Adrenal gland (tissue), 9 donors: ENCODE measurements at regions not wholly inside any gene's neighbourhood (a gene's known extent, or its start where the extent isn't known, plus 50 kb on each side); places are given as distances from the start of the nearest gene placed in this dataset.

Experiments
- DNase-seq, 7 donors: peaks; one replicate each; pipeline ENCODE4 v3.0.0-alpha.2; 2019 to 2020
- H3K27ac ChIP-seq, 5 donors: fragments of 200-600 bp; sonication (generic) in 4 of 5; 1 replicate in 3 of 5; 2 replicates in 2 of 5; pipeline versions ENCODE4 v1.5.1 to v1.8.0; 2016 to 2020; ENCODE audit warnings: mild to moderate bottlenecking in 1 of 5
- H3K27me3 ChIP-seq: fragments of 200-600 bp; 2 replicates; pipeline ENCODE4 v1.8.0; 2021
- H3K36me3 ChIP-seq, 2 donors: fragments of 200-600 bp; replicated peaks in 1 of 2; 1 replicate in 1 of 2; 2 replicates in 1 of 2; pipeline versions ENCODE4 v1.5.1 to v1.8.0; 2018 to 2022
- H3K4me1 ChIP-seq, 2 donors: fragments of 200-600 bp; replicated peaks in 1 of 2; 1 replicate in 1 of 2; 2 replicates in 1 of 2; pipeline versions ENCODE4 v1.5.1 to v1.8.0; 2018 to 2021
- H3K4me3 ChIP-seq, 4 donors: fragments of 200-600 bp; sonication (generic) in 3 of 4; one replicate each; pipeline ENCODE4 v1.5.1; 2016 to 2018
- H3K9me3 ChIP-seq, 3 donors: fragments of 200-600 bp; sonication (generic) in 1 of 3; replicated peaks in 1 of 3; 1 replicate in 2 of 3; 2 replicates in 1 of 3; pipeline versions ENCODE4 v1.5.1 to v1.8.0; 2016 to 2021
- CTCF ChIP-seq, 6 experiments: fragments of 450-650 bp in 4 of 6; fragments of 200-600 bp in 2 of 6; sonication (generic) in 1 of 6; IDR thresholded peaks; 1 replicate in 5 of 6; 2 replicates in 1 of 6; pipeline versions ENCODE4 v1.5.1 to v1.8.0; 2016 to 2021; ENCODE audit warnings: antibody characterized with exemption in 6 of 6, mild to moderate bottlenecking in 2 of 6, moderate library complexity in 1 of 6
- POLR2A ChIP-seq, 2 donors: fragments of 450-650 bp; IDR thresholded peaks; one replicate each; pipeline ENCODE4 v1.6.1; 2017; ENCODE audit warnings: antibody characterized with exemption in 2 of 2, mild to moderate bottlenecking in 2 of 2, moderate library complexity in 1 of 2
- WGBS, 4 donors: extraction: QIAGEN DNeasy Blood & Tissue Kit in 2 of 4; methylation state at CpG; one replicate each; pipeline versions ENCODE4 v1.1.5 to v1.1.7; 2013 to 2017; 5-methylcytosine and 5-hydroxymethylcytosine counted together
- intact Hi-C, 2 donors: fragments of 100-400 bp; cut with DNase I; formaldehyde crosslinking; loops; one replicate each; pipeline versions ENCODE4 v1.14.1 to v1.15.0; 2022 to 2023
- donor health status: healthy with polysubstance abuse.
- donor health status: Bipolar disorder and iron deficiency.
- donor health status: DM: yes; HTN: yes; CAD: no.
- donor health status: DM: no; HTN: no; CAD: no.
- donor health status: DM: no; HTN: no; CAD: no.

GRCh38 chr1:29849991-29850757, 613.9 kb downstream of the PTPRU start:
- 49 to 61% (median 53%) methylated on average over 14 of the region's 14 CpGs for WGBS, 4 donors

GRCh38 chr1:29849038-29849750, 612.9 kb downstream of the PTPRU start:
- 40 to 68% (median 66%) methylated on average over 6 to 10 of the region's 10 CpGs for WGBS, 4 donors
- H3K4me1 ChIP-seq, result no peaks in the 10 kb centered on the region
- intact Hi-C loops, result no loop called here
- H3K36me3 ChIP-seq, result no peaks in the 10 kb centered on the region
- H3K4me3 ChIP-seq, result no peak overlapping the region
- H3K9me3 ChIP-seq, result no peaks in the 10 kb centered on the region
- H3K27ac ChIP-seq, result no peak overlapping the region
- H3K27me3 ChIP-seq, result peaks cover 7% of the 10 kb centered on the region
- DNase-seq, result peak in 5 of 7 donors; percentile 16 to 58 (median 33)
- TF ChIP-seq POLR2A (IDR thresholded peaks at IDR 0.05) (no peak), CTCF (IDR thresholded peaks at IDR 0.05) (peak in 5 of 6 experiments; percentile 21 to 50 (median 40))

More at GRCh38 chr1:29849991-29850757, 613.9 kb downstream of the PTPRU start:
- TF ChIP-seq CTCF (IDR thresholded peaks at IDR 0.05) (no peak), POLR2A (IDR thresholded peaks at IDR 0.05) (no peak)
- intact Hi-C loops, result loop anchor here in 1 of 2 donors (10.0 kb wide), 1 partner anchor 605 kb away; no protein-coding TSS in a partner anchor
- H3K27ac ChIP-seq, result no peak overlapping the region
- H3K4me1 ChIP-seq, result no peaks in the 10 kb centered on the region
- peaks cover 7% of the 10 kb centered on the region for H3K27me3 ChIP-seq
- no peaks in the 10 kb centered on the region for H3K9me3 ChIP-seq
- no peak for DNase-seq
- H3K4me3 ChIP-seq, result no peak overlapping the region
- H3K36me3 ChIP-seq, result no peaks in the 10 kb centered on the region

GRCh38 chr1:29845910-29846309, 609.6 kb downstream of the PTPRU start:
- H3K4me3 ChIP-seq, result no peak overlapping the region
- no peaks in the 10 kb centered on the region for H3K9me3 ChIP-seq
- H3K27ac ChIP-seq, result no peak overlapping the region
- intact Hi-C loops, result no loop called here
- no peak for DNase-seq
- H3K36me3 ChIP-seq, result no peaks in the 10 kb centered on the region
- 48 to 64% (median 55%) methylated on average over 12 of the region's 12 CpGs for WGBS, 4 donors
- no peaks in the 10 kb centered on the region for H3K4me1 ChIP-seq
- H3K27me3 ChIP-seq, result peaks cover 7% of the 10 kb centered on the region
- TF ChIP-seq CTCF (IDR thresholded peaks at IDR 0.05) (no peak), POLR2A (IDR thresholded peaks at IDR 0.05) (no peak)

GRCh38 chr1:29842130-29842529, 605.8 kb downstream of the PTPRU start:
- no peak overlapping the region for H3K27ac ChIP-seq
- WGBS, 4 donors, result 56 to 73% (median 68%) methylated on average over 1 of the region's 1 CpG
- no peak for DNase-seq
- no peaks in the 10 kb centered on the region for H3K27me3 ChIP-seq
- no peak overlapping the region for H3K4me3 ChIP-seq
- no peaks in the 10 kb centered on the region for H3K4me1 ChIP-seq
- intact Hi-C loops, result no loop called here
- no peaks in the 10 kb centered on the region for H3K9me3 ChIP-seq
- no peak for TF ChIP-seq CTCF (IDR thresholded peaks at IDR 0.05)
- TF ChIP-seq POLR2A (IDR thresholded peaks at IDR 0.05), result no peak
- no peaks in the 10 kb centered on the region for H3K36me3 ChIP-seq
